ENCODE measurements at regions not wholly inside any gene's neighbourhood (a gene's known extent, or its start where the extent isn't known, plus 50 kb on each side); places are given as distances from the start of the nearest gene placed in this dataset.

DNA sequence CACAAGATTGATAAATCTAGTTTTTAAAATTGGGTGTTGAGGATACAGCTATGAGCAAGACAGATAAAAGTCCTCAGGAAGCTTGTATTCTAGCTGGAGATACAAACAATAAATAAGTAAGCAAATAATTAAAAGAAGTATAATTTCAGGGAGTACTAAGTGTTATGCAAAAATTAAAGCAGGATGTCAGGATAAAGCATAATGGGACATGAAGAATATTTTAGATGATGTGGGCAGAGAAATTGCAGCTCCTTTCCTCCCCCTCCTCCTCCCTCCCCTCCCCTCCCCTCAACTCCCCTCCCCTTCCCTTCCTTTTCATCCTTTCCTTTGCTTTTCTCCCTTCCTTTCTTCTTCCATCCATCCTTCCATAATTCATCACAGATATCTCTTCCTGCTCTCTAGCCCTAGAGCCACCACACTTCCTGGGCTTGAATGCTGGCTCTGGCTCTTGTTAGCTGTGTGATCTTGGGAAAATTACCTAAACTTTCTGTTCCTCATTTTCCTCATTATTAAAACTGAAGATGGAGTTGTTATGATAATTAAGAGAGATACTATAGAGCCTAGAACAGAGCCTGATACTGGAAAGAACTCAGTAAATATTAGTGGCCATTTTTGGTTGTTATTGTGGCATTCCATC lies 323.9 kb downstream of the AACS start:
- no peak overlapping the region for H2AFZ ChIP-seq (ENCODE audit: low read depth, low read length)
- no peak overlapping the region for H3K4me2 ChIP-seq (ENCODE audit: insufficient read depth, low read length)
- no peaks in the 10 kb centered on the region for H3K9me3 ChIP-seq (replicated peaks; ENCODE audit: control insufficient read depth, insufficient read depth, low read length)
- no peaks in the 10 kb centered on the region for H3K79me2 ChIP-seq (ENCODE audit: control insufficient read depth, insufficient read depth, low read length)
- no peaks in the 10 kb centered on the region for H3K4me1 ChIP-seq (ENCODE audit: control insufficient read depth, extremely low read depth, insufficient read depth, low read length)
- BruUV-seq (replicated peaks), result no TSS peak
- no peaks in the 10 kb centered on the region for H3K9me1 ChIP-seq (replicated peaks; ENCODE audit: control insufficient read depth, extremely low read depth, insufficient read depth, low read length)
- no peak overlapping the region for H3K27ac ChIP-seq (ENCODE audit: insufficient read depth, low read depth, low read length)
- no peak for TF ChIP-seq GATA2 (IDR thresholded peaks at IDR 0.05; ENCODE audit: insufficient read depth, insufficient read length, low read depth, low read length)
- TF ChIP-seq FOS (IDR thresholded peaks at IDR 0.05; ENCODE audit: borderline replicate concordance, insufficient read depth, low read length), result no peak
- no peak for TF ChIP-seq MYC (IDR thresholded peaks at IDR 0.05; ENCODE audit: low read depth, low read length)
- TF ChIP-seq, protein P1, sequence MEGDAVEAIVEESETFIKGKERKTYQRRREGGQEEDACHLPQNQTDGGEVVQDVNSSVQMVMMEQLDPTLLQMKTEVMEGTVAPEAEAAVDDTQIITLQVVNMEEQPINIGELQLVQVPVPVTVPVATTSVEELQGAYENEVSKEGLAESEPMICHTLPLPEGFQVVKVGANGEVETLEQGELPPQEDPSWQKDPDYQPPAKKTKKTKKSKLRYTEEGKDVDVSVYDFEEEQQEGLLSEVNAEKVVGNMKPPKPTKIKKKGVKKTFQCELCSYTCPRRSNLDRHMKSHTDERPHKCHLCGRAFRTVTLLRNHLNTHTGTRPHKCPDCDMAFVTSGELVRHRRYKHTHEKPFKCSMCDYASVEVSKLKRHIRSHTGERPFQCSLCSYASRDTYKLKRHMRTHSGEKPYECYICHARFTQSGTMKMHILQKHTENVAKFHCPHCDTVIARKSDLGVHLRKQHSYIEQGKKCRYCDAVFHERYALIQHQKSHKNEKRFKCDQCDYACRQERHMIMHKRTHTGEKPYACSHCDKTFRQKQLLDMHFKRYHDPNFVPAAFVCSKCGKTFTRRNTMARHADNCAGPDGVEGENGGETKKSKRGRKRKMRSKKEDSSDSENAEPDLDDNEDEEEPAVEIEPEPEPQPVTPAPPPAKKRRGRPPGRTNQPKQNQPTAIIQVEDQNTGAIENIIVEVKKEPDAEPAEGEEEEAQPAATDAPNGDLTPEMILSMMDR (IDR thresholded peaks at IDR 0.05; ENCODE audit: extremely low read depth in 1 of 2, insufficient read depth in 1 of 2, low read depth in 1 of 2, low read length in 2 of 2), result no peak
- TF ChIP-seq JUN (IDR thresholded peaks at IDR 0.05; ENCODE audit: borderline replicate concordance, insufficient read depth, insufficient read length, low read depth), result no peak
- no peak for TF ChIP-seq EZH2 (IDR thresholded peaks at IDR 0.05; ENCODE audit: borderline replicate concordance, low read depth, low read length, severe bottlenecking)
- TF ChIP-seq, protein P2, sequence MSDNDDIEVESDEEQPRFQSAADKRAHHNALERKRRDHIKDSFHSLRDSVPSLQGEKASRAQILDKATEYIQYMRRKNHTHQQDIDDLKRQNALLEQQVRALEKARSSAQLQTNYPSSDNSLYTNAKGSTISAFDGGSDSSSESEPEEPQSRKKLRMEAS (IDR thresholded peaks at IDR 0.05; ENCODE audit: insufficient read depth, insufficient read length), result no peak
- no peak for TF ChIP-seq POLR2A (IDR thresholded peaks at IDR 0.05; ENCODE audit: low read depth, low read length)
- no peak for TF ChIP-seq POLR2AphosphoS5 (IDR thresholded peaks at IDR 0.05; ENCODE audit: insufficient read depth, low read depth, low read length)
- no peak for FAIRE-seq
- no peak overlapping the region for H3K9ac ChIP-seq (replicated peaks; ENCODE audit: extremely low read depth, insufficient read depth, low read length)
- H3K4me3 ChIP-seq (replicated peaks in 1 of 3; ENCODE audit: insufficient read depth in 1 of 3, low read depth in 1 of 3, low read length in 3 of 3), result no peak overlapping the region
- no peaks in the 10 kb centered on the region for H4K20me1 ChIP-seq (replicated peaks; ENCODE audit: control insufficient read depth, extremely low read depth, insufficient read depth, low read length)
- intact Hi-C loops (cut with micrococcal nuclease), result no loop called here
- H3K36me3 ChIP-seq (ENCODE audit: control insufficient read depth in 2 of 2, extremely low read depth in 1 of 2, insufficient read depth in 2 of 2, low read length in 2 of 2), result no peaks in the 10 kb centered on the region
- DNase-seq (ENCODE audit: low read depth, low spot score), result no peak
- dilution Hi-C loops (cut with MboI; ENCODE audit: extremely low pct_ligation_motif_present, low sequenced_read_pairs), result no loop called here
- CTCF ChIA-PET, result no interaction called here
- POLR2A ChIA-PET, result no interaction called here
- H3K27me3 ChIP-seq (ENCODE audit: control insufficient read depth in 2 of 2, insufficient read depth in 2 of 2, low read length in 2 of 2), result no peaks in the 10 kb centered on the region

All from endothelial cell of umbilical vein (primary cell).